Erythroblast (primary cell): ENCODE measurements at regions not wholly inside any gene's neighbourhood (a gene's known extent, or its start where the extent isn't known, plus 50 kb on each side); places are given as distances from the start of the nearest gene placed in this dataset.

Experiments used
- GATA1 ChIP-seq: IDR thresholded peaks from 2 replicates; pipeline ENCODE4 v1.6.1; 2011; ENCODE audit warnings: low read depth, mild to moderate bottlenecking, control low read depth, low read length, moderate library complexity
- POLR2A ChIP-seq: IDR thresholded peaks from 2 replicates; pipeline ENCODE4 v1.6.1; 2011; ENCODE audit warnings: mild to moderate bottlenecking, low read length

DNA sequence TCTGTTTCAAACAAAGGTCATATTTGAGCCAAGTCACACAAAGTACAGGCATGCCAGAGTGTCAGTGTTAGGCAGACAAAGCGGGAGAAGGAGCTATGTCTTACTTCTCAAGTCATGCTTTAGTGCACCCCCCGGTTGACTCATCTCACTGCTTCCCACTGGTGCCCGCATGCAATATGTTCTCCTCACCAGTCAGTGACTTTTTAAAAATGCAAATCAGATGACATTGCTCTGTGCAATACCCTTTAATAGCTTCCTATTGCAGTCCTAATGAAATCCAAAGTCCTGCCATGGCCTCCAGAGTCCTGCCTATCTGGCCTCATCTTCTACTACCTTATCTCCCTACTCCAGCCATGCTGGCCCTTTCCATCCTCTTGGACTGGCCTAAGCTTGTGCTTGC lies 429.1 kb downstream of the ACTR3B start:
- TF ChIP-seq POLR2A (no peak), GATA1 (no peak)
